Muscle of leg (tissue), 3 donors: ENCODE measurements at regions not wholly inside any gene's neighbourhood (a gene's known extent, or its start where the extent isn't known, plus 50 kb on each side); places are given as distances from the start of the nearest gene placed in this dataset.
A peak's percentile ranks its signal among the peaks of the same experiment; 100 is the strongest.

Experiments used
- DNase-seq: peaks from one replicate; pipeline ENCODE4 v3.0.0; 2013
- H3K27ac ChIP-seq: one replicate; pipeline ENCODE4 v1.5.1; 2013; ENCODE audit warnings: mild to moderate bottlenecking, low read length, control low read depth
- H3K27me3 ChIP-seq: one replicate; pipeline ENCODE4 v1.6.1; 2013; ENCODE audit warnings: low read length; ENCODE audit not compliant: control insufficient read depth, insufficient read depth
- H3K36me3 ChIP-seq: one replicate; pipeline ENCODE4 v1.6.1; 2013; ENCODE audit warnings: low read length; ENCODE audit not compliant: control insufficient read depth, insufficient read depth
- H3K4me1 ChIP-seq: one replicate; pipeline ENCODE4 v1.6.1; 2013; ENCODE audit warnings: low read length; ENCODE audit not compliant: control insufficient read depth, insufficient read depth
- H3K4me3 ChIP-seq: one replicate; pipeline ENCODE4 v1.5.1; 2013; ENCODE audit warnings: low read length, control low read depth
- H3K9me3 ChIP-seq: replicated peaks from 2 replicates; pipeline ENCODE4 v1.6.1; 2013; ENCODE audit warnings: low read depth, low read length; ENCODE audit not compliant: control insufficient read depth
- WGBS: methylation state at CpG from one replicate; pipeline ENCODE4 v1.1.5; 2013; ENCODE audit warnings: missing lambda C conversion rate; ENCODE audit not compliant: insufficient coverage; 5-methylcytosine and 5-hydroxymethylcytosine counted together

DNA sequence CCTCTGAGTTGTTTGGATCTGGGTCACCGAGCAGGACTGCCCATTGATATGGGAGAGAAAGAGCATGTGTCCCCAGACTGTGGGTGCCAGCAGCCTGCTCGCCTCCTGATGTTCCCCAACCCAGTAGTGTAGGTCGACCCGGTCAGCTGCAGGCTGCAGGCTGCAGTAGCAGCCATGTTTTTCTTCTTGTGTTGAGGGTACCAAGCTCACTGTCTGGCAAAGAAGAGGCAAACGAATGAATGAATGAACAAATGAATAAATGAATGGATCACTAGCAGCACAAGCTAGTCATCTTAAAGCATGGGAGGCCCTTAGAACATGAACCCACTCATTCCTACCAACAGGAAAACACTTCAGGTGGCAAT lies 293.2 kb downstream of the SOX9 start:
- H3K4me1 ChIP-seq, result peaks cover 18% of the 10 kb centered on the region
- no peak overlapping the region for H3K27ac ChIP-seq
- WGBS, result 83% methylated on average over 4 of the region's 5 CpGs
- DNase-seq, result no peak
- H3K36me3 ChIP-seq, result no peaks in the 10 kb centered on the region
- no peak overlapping the region for H3K4me3 ChIP-seq
- peaks cover 4% of the 10 kb centered on the region for H3K27me3 ChIP-seq
- H3K9me3 ChIP-seq, result peaks cover 20% of the 10 kb centered on the region

DNA sequence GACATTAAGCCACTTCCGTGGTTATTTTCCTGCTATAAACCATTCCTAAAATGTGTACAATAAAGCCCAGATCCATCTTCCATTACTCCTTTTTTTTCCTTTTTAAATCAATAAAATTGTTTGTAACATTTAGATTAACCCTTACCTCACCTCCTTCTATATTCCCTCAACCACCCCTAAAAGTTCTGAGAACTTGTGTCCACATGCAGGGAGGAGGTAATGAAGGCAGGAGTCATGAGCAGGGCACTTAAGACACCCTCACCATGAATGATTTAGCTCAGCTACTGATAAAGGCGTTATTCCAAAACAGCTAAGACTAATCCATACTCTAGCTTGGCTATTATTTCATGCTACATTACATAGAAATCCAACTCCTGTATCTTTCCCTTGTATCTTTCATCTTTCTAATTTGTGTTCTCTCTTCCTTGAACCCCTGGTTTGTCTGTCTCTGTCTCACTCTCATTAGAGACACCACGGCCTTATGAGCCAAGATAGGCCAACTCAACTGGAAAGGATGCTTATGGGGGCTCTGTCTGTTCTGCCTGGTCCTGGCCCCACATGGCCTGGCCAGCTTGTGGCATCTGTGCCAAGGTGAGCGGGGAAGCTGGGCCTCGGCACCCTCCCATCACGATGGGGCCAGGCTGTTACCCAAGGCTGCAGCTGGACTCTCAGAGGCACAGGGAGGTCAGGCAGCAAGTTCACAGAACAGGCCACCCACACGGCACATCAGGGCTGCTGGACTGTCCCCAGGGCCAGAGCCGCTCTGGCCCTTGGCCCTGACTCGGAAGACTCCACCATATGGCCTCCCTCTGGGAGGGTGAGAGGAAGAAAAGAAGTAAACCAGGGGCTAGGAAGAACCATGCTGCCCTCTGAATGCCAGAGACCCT lies 294.4 kb downstream of the SOX9 start:
- DNase-seq, result no peak
- 59% methylated on average over 8 of the region's 9 CpGs for WGBS
- no peak overlapping the region for H3K27ac ChIP-seq

DNA sequence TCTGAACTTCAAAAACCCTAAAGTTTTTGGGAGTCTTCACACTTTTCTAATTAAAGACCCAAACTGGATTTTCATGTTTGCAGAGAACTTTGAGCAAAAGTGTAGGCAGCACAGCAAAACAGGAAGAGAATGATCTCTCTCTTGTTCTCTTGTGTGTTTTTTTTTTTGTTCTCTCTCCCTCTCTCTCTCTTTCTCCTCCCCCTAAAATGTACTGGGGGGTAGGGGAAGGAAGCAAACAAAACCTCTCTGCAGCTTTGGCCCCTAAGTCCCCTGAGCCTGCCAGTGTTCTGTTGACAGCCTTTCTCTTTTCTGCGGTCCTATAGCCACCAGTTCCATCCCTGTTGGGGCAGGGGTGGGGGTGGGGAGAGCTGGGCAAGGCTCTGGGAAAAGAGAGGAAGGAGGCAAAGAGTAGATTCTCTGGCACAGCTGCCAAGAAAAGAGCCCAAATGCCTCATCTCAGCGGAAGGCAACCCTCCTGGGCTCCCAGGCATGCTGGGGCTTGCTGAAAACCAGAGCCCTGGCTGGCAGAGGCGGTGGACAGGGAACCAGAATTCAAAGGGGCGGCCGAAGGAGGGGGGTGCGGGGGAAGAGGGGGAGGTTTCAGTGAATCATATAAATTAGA lies 295.3 kb downstream of the SOX9 start:
- DNase-seq, result no peak
- H3K4me1 ChIP-seq, result peaks cover 24% of the 10 kb centered on the region
- no peak overlapping the region for H3K4me3 ChIP-seq
- WGBS, result 17% methylated on average over 1 of the region's 6 CpGs
- no peaks in the 10 kb centered on the region for H3K36me3 ChIP-seq
- H3K9me3 ChIP-seq, result peaks cover 20% of the 10 kb centered on the region
- H3K27ac ChIP-seq, result no peak overlapping the region
- H3K27me3 ChIP-seq, result peaks cover 4% of the 10 kb centered on the region

More for the DNA sequence above, 294.4 kb downstream of the SOX9 start:
- H3K27me3 ChIP-seq, result peaks cover 4% of the 10 kb centered on the region
- peaks cover 22% of the 10 kb centered on the region for H3K4me1 ChIP-seq
- H3K9me3 ChIP-seq, result peaks cover 20% of the 10 kb centered on the region
- no peaks in the 10 kb centered on the region for H3K36me3 ChIP-seq
- H3K4me3 ChIP-seq, result no peak overlapping the region

DNA sequence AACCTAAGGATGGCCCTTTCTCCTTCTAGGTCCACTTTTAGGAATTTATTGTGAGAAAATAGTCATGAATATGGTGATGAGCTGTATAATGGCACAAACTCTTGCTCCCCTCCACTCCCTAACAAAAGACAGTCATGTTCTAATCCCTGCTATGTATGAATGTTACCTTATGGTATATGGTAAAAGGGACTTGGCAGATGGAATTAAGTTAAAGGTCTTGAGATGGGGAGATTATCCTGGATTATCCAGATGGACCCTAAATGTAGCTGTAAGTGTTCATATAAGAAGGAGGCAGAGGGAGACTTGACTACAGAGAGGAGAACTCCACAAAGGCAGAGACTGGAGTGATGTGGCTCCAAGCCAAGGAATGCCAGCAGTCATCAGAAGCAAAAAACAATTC lies 296.1 kb downstream of the SOX9 start:
- Histone ChIP-seq H3K9me3 (peaks cover 20% of the 10 kb centered on the region), H3K27ac (no peak overlapping the region), H3K4me1 (peaks cover 28% of the 10 kb centered on the region), H3K36me3 (no peaks in the 10 kb centered on the region), H3K4me3 (no peak overlapping the region), H3K27me3 (peaks cover 3% of the 10 kb centered on the region)
- no peak for DNase-seq

DNA sequence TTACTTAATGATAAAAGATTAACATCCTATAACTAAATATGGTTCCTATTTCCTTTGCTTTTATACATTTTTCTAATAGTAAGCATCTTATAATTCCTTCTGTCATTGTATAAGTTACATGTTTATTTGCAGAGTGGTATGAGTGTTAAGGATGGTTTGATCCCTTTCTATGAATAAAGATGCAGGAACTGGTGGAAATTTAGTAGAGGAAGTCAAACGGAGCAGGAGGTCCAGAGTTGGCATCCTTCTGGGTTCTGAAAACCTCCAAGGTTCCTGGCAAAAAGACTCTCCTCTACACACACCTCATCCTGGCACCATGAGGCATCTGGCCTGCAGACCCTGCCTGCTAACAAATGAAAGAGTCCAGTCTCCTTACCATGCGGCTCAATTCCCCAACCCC lies 296.8 kb downstream of the SOX9 start:
- no peak overlapping the region for H3K4me3 ChIP-seq
- no peak for DNase-seq
- H3K27me3 ChIP-seq, result peaks cover 2% of the 10 kb centered on the region
- H3K4me1 ChIP-seq, result peaks cover 30% of the 10 kb centered on the region
- H3K9me3 ChIP-seq, result peaks cover 20% of the 10 kb centered on the region
- no peaks in the 10 kb centered on the region for H3K36me3 ChIP-seq
- H3K27ac ChIP-seq, result no peak overlapping the region
- WGBS, result no CpG with 5 or more reads among the region's 2 CpGs

DNA sequence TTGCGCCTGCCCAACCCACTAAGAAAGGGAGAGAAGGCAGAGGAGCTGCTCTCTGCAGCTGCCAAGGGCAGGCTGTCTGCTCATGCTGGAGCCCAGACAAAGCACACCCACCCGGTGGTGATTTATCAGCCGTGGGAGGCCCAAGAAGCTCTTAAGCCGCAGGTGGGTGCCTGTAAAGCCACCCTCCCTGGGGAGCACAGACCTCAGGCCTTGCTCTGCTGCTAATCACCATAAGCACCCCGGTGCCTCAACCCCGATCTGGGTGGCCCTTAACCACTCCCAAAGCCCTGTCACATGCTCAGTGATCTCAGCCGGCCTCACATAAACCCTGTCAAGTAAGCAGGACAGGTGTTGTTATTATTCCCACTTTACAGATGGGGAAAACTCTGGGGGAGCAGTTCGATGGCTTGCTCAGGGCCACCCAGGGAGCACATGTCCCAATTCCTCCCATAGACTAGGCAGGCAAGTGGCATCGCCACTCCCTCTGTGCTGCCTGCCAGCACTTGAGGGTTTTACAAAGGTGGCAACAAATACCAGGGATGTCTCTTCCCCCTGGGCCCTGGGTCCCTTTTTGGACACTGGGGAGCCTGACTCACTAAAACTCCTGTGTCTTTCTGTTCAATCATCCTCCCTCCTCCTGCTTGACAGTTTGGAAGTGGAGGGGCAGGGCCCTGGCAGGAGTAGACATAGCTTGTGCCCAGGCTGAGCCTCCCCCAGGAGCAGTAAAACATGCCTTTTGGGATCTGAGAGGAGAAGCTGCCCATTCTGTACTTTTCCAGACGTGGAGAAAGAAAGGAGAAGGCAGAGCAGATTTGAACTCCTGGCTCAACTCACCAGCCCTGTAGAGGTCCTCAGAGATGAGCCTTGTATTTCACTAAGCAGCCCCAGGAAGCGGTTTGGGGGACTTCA lies 299.3 kb downstream of the SOX9 start:
- no peaks in the 10 kb centered on the region for H3K27me3 ChIP-seq
- no peak overlapping the region for H3K4me3 ChIP-seq
- no peak overlapping the region for H3K27ac ChIP-seq
- H3K9me3 ChIP-seq, result peaks cover 20% of the 10 kb centered on the region
- H3K36me3 ChIP-seq, result no peaks in the 10 kb centered on the region
- DNase-seq, result no peak
- 53% methylated on average over 8 of the region's 11 CpGs for WGBS
- peaks cover 30% of the 10 kb centered on the region for H3K4me1 ChIP-seq

DNA sequence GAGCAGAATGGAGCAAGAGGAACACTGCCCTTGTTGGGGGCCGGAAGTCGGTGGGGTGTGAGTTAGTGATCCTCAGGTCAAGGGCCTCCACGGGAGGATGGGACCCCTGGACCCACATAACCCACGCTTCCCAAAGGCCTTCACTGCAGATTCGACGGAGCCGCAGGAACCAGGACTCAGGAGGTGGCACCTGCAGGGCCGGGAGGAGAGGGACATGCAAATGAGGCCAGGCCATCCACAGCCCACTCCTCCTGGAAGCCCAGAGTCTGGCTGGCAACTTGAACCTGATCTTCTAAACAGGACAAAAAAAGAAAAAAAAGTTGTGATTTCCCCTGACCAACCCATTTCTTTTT lies 299.9 kb downstream of the SOX9 start:
- Histone ChIP-seq H3K4me3 (no peak overlapping the region), H3K27ac (no peak overlapping the region), H3K27me3 (no peaks in the 10 kb centered on the region), H3K4me1 (peaks cover 30% of the 10 kb centered on the region), H3K9me3 (peaks cover 20% of the 10 kb centered on the region), H3K36me3 (no peaks in the 10 kb centered on the region)
- DNase-seq, result no peak
- 64% methylated on average over 8 of the region's 8 CpGs for WGBS

DNA sequence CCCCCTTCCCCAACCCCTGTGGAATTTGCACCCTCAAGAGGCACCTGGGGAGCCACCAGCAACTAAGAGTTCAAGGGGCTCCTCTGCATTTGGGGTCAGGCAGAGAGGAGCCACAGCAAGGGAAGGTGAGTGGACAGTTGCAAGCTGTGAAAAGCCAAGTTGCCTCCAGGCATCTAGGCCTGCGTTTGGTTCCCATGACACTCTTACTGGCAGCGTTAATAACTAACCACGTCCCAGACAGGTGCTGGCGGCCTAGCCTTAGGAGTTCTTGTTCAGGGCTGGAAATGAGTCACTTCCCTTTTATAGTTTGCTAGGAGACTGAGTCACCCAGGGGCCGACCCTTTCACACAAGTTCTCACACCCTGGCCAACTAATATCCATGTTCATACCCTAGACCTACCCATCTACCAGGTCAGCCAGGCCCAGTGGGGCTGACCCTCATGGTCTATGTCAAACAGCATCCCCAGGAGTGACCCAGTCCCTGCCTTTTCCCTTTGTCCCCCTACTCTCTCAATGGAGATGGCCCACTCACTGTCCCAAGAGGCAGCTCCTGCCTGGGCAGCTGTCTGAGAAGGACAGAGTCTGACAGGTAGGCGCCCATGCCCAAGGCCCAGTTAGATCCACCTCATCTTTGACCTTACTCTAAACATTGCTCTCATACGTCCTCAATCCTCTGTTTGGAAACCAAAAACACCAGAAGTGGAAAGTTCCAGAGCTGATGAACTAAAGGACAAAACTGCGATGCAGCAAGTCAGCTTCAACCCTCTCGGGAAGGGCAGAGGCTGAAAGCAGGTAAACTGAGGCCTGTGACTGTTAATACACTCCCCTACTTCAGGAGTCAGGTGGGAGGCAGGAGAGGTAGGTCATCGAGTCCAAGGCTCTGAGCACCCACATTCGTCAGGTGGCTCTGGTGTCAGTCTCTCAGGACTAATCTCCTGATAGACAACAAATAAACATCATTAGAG lies 300.6 kb downstream of the SOX9 start:
- Histone ChIP-seq H3K4me1 (peaks cover 30% of the 10 kb centered on the region), H3K4me3 (no peak overlapping the region), H3K9me3 (peaks cover 20% of the 10 kb centered on the region), H3K36me3 (no peaks in the 10 kb centered on the region), H3K27ac (peak overlapping the region; percentile 7), H3K27me3 (no peaks in the 10 kb centered on the region)
- DNase-seq, result peak; percentile 67
- 59% methylated on average over 9 of the region's 11 CpGs for WGBS

DNA sequence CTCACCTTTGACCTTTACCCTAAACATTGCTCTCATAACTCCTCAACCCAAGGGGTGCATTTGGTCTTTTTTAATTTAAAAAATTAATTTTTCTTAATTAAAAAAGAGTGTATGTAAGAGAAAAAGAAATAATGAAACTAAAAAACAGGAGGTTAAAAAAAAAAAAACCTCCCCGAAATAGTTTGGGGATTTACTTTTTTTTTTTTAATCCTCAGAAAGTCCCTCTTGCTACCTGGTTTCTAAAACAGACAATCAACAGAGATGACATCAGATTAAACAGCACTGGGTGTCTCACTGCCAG lies 301.3 kb downstream of the SOX9 start:
- DNase-seq, result no peak
- no CpG with 5 or more reads among the region's 1 CpG for WGBS
- Histone ChIP-seq H3K4me1 (peaks cover 30% of the 10 kb centered on the region), H3K27ac (no peak overlapping the region), H3K4me3 (no peak overlapping the region), H3K9me3 (peaks cover 16% of the 10 kb centered on the region), H3K36me3 (no peaks in the 10 kb centered on the region), H3K27me3 (no peaks in the 10 kb centered on the region)
